DND-41 (cell line): ENCODE measurements at regions not wholly inside any gene's neighbourhood (a gene's known extent, or its start where the extent isn't known, plus 50 kb on each side); places are given as distances from the start of the nearest gene placed in this dataset.

Experiments
- ATAC-seq: fragments of 200-7000 bp; cut with Tn5 transposase; 3 replicates; pipeline ENCODE4 v1.9.1; 2021; ENCODE audit warnings: low read depth; ENCODE audit not compliant: insufficient read depth
- DNase-seq: peaks from one replicate; pipeline ENCODE4 v3.0.0-alpha.2; 2020
- H2AFZ ChIP-seq: 2 replicates; pipeline ENCODE4 v1.6.0; 2012; ENCODE audit warnings: low read depth, low read length
- H3K27ac ChIP-seq: 2 replicates; pipeline ENCODE4 v1.5.1; 2012; ENCODE audit warnings: low read length, inconsistent platforms
- H3K27me3 ChIP-seq: fragments of 200-600 bp; sonication (generic); 2 replicates; pipeline ENCODE4 v1.6.0; 2012; ENCODE audit warnings: low read length, mild to moderate bottlenecking, inconsistent platforms; ENCODE audit not compliant: insufficient read depth, poor library complexity
- H3K36me3 ChIP-seq: 2 replicates; pipeline ENCODE4 v1.5.1; 2012; ENCODE audit warnings: low read length, inconsistent platforms; ENCODE audit not compliant: insufficient read depth
- H3K4me1 ChIP-seq: 2 replicates; pipeline ENCODE4 v1.5.1; 2012; ENCODE audit warnings: mild to moderate bottlenecking, low read length; ENCODE audit not compliant: insufficient read depth
- H3K4me2 ChIP-seq: 2 replicates; pipeline ENCODE4 v1.6.0; 2012; ENCODE audit warnings: mild to moderate bottlenecking, moderate library complexity, low read length, inconsistent platforms; ENCODE audit not compliant: insufficient read depth
- H3K4me3 ChIP-seq, 2 experiments: fragments of 200-600 bp in 1 of 2; shearing (Covaris generic) in 1 of 2; 2 replicates each; pipeline ENCODE4 v1.5.1; 2012 to 2016; ENCODE audit warnings: inconsistent platforms in 2 of 2, low read length in 2 of 2, mild to moderate bottlenecking in 2 of 2, low read depth in 1 of 2, moderate library complexity in 1 of 2
- H3K79me2 ChIP-seq: 2 replicates; pipeline ENCODE4 v1.6.0; 2012; ENCODE audit warnings: low read length, inconsistent platforms; ENCODE audit not compliant: insufficient read depth
- H3K9ac ChIP-seq: 2 replicates; pipeline ENCODE4 v1.6.0; 2012; ENCODE audit warnings: low read depth, mild to moderate bottlenecking, inconsistent platforms, low read length, moderate library complexity
- H3K9me3 ChIP-seq: 2 replicates; pipeline ENCODE4 v1.5.1; 2012; ENCODE audit warnings: low read length, moderate library complexity, mild to moderate bottlenecking, inconsistent platforms; ENCODE audit not compliant: insufficient read depth, severe bottlenecking
- H4K20me1 ChIP-seq: 2 replicates; pipeline ENCODE4 v1.6.0; 2012; ENCODE audit warnings: low read length; ENCODE audit not compliant: insufficient read depth
- CTCF ChIP-seq: IDR thresholded peaks from 2 replicates; pipeline ENCODE4 v1.5.1; 2012; ENCODE audit warnings: borderline replicate concordance, low read length, moderate library complexity, mild to moderate bottlenecking; ENCODE audit not compliant: poor library complexity, severe bottlenecking; ENCODE audit errors: extremely low read depth
- EZH2 ChIP-seq: IDR thresholded peaks from 3 replicates; pipeline ENCODE4 v1.6.1; 2012; ENCODE audit warnings: borderline replicate concordance, low read depth, mild to moderate bottlenecking, moderate library complexity, low read length, inconsistent platforms; ENCODE audit not compliant: severe bottlenecking

- Histone ChIP-seq H2AFZ (no peak overlapping the region), H3K4me3 (no peak overlapping the region), H3K9ac (no peak overlapping the region), H3K27me3 (no peaks in the 10 kb centered on the region), H3K36me3 (no peaks in the 10 kb centered on the region), H3K9me3 (no peaks in the 10 kb centered on the region), H3K4me1 (no peaks in the 10 kb centered on the region), H3K79me2 (no peaks in the 10 kb centered on the region), H3K4me2 (no peak overlapping the region), H3K27ac (no peak overlapping the region), H4K20me1 (no peaks in the 10 kb centered on the region)
- DNase-seq (no peak), ATAC-seq (no peak)
- TF ChIP-seq EZH2 (no peak), CTCF (no peak)
These were observed 86.9 kb upstream of the PHOX2B start for GRCh38 chr4:41835321-41835995.

DNA sequence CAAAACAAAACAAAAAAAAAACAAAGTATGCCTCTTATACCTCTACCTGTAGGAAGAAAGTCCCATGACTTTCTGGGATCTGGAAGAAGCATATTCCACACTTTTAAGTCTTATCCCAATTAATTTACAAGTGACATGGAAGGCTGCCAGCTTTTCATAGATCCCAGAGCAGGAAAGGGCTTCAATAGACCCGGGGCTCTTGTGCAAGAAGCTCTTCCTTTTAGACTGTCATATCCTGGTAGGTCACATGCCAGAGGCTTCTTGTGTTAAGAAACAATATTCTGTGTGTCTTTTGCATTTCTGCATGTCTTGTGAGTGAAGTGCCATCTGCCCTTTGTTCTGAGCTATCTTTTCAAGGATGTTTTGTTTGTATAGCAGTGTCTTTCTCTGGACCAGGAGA, 84.4 kb upstream of the PHOX2B start:
- no peaks in the 10 kb centered on the region for H3K9me3 ChIP-seq
- no peaks in the 10 kb centered on the region for H4K20me1 ChIP-seq
- ATAC-seq (no peak), DNase-seq (no peak)
- TF ChIP-seq CTCF = no peak
- no peak for TF ChIP-seq EZH2
- no peaks in the 10 kb centered on the region for H3K36me3 ChIP-seq
- H3K27ac ChIP-seq = no peak overlapping the region
- no peaks in the 10 kb centered on the region for H3K79me2 ChIP-seq
- H3K27me3 ChIP-seq = no peaks in the 10 kb centered on the region
- no peak overlapping the region for H2AFZ ChIP-seq
- H3K9ac ChIP-seq = no peak overlapping the region
- no peaks in the 10 kb centered on the region for H3K4me1 ChIP-seq
- no peak overlapping the region for H3K4me3 ChIP-seq
- H3K4me2 ChIP-seq = no peak overlapping the region

- Histone ChIP-seq H3K27me3 (peaks cover 3% of the 10 kb centered on the region), H3K9me3 (no peaks in the 10 kb centered on the region), H3K4me1 (no peaks in the 10 kb centered on the region), H3K9ac (no peak overlapping the region), H3K36me3 (no peaks in the 10 kb centered on the region), H4K20me1 (no peaks in the 10 kb centered on the region), H2AFZ (no peak overlapping the region), H3K79me2 (no peaks in the 10 kb centered on the region), H3K4me2 (no peak overlapping the region), H3K27ac (no peak overlapping the region), H3K4me3 (no peak overlapping the region)
- DNase-seq (no peak), ATAC-seq (no peak)
- no peak for TF ChIP-seq CTCF
- TF ChIP-seq EZH2 = no peak
These were observed 73.8 kb upstream of the PHOX2B start for GRCh38 chr4:41822325-41822724.

DNA sequence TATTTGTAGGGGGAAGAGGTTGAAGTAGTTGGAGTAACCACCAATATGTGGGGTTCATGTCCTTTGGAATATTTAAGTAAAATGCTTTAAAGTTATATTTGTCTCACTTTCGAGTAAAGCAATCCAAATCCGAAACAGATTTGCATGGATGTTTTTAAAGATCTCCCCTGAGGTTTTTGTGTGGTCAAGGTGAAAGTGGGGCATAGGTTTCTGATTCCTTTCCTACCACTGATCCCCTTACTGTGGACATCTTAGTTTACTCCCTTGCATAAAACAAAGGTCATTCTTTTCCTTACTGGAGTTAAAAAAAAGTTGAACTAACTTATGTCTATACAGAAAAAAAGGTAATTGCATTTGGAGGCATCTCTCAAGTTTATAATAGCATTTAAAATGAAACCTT, 71.9 kb upstream of the PHOX2B start:
- H3K79me2 ChIP-seq = no peaks in the 10 kb centered on the region
- H3K9me3 ChIP-seq = no peaks in the 10 kb centered on the region
- no peaks in the 10 kb centered on the region for H3K4me1 ChIP-seq
- H3K27me3 ChIP-seq = peaks cover 3% of the 10 kb centered on the region
- no peaks in the 10 kb centered on the region for H3K36me3 ChIP-seq
- H3K9ac ChIP-seq = no peak overlapping the region
- DNase-seq (no peak), ATAC-seq (no peak)
- no peak overlapping the region for H3K27ac ChIP-seq
- TF ChIP-seq EZH2 = no peak
- TF ChIP-seq CTCF = no peak
- H4K20me1 ChIP-seq = no peaks in the 10 kb centered on the region
- H3K4me3 ChIP-seq = no peak overlapping the region
- H2AFZ ChIP-seq = no peak overlapping the region
- H3K4me2 ChIP-seq = no peak overlapping the region
